B cell (primary cell): ENCODE measurements at regions not wholly inside any gene's neighbourhood (a gene's known extent, or its start where the extent isn't known, plus 50 kb on each side); places are given as distances from the start of the nearest gene placed in this dataset.

ENCODE experiments used
- ATAC-seq: fragments of 200-7000 bp; cut with Tn5 transposase; one replicate; pipeline ENCODE4 v1.10.0; 2021; ENCODE audit warnings: low read depth, mild to moderate bottlenecking, moderate number of reproducible peaks, moderate library complexity
- CTCF ChIA-PET: fragments of 350-600 bp; sonication (Branson Sonifier 250); formaldehyde crosslinking; loops from one replicate; lab custom pipeline; 2021; ENCODE audit warnings: antibody characterized with exemption, inconsistent platforms; lab: Charles Lee
- POLR2A ChIA-PET: fragments of 350-600 bp; sonication (Branson Sonifier 250); formaldehyde crosslinking; loops from one replicate; lab custom pipeline; 2021; ENCODE audit warnings: antibody characterized with exemption; lab: Charles Lee
- DNase-seq: peaks from one replicate; pipeline ENCODE4 v3.0.0; 2013
- H2AFZ ChIP-seq: 2 replicates; pipeline ENCODE4 v1.6.1; 2012; ENCODE audit warnings: mild to moderate bottlenecking, low read depth, low read length; ENCODE audit not compliant: insufficient read depth, poor library complexity, severe bottlenecking
- H3K27ac ChIP-seq, 2 donors: 1 replicate in 1 of 2; 2 replicates in 1 of 2; pipeline ENCODE4 v1.5.1; 2012 to 2013; ENCODE audit warnings: low read length in 2 of 2, mild to moderate bottlenecking in 2 of 2, moderate library complexity in 1 of 2
- H3K27me3 ChIP-seq, 4 experiments: fragments of 200-600 bp in 1 of 4; sonication (generic) in 1 of 4; replicated peaks in 1 of 4; 1 replicate in 2 of 4; 2 replicates in 2 of 4; pipeline versions ENCODE4 v1.6.1 to v1.7.0; 2013 to 2016; ENCODE audit warnings: low read length in 3 of 4, mild to moderate bottlenecking in 2 of 4, mixed read lengths in 1 of 4, moderate library complexity in 1 of 4; ENCODE audit not compliant: insufficient read depth in 4 of 4, control insufficient read depth in 3 of 4; ENCODE audit errors: control extremely low read depth in 1 of 4
- H3K36me3 ChIP-seq, 2 experiments: replicated peaks in 1 of 2; 1 replicate in 1 of 2; 2 replicates in 1 of 2; pipeline versions ENCODE4 v1.6.1 to v1.7.1; 2013; ENCODE audit warnings: low read length in 1 of 2; ENCODE audit not compliant: insufficient read depth in 2 of 2, control insufficient read depth in 1 of 2; ENCODE audit errors: control extremely low read depth in 1 of 2, extremely low read depth in 1 of 2
- H3K4me1 ChIP-seq, 2 donors: fragments of 200-600 bp in 1 of 2; sonication (generic) in 1 of 2; 1 replicate in 1 of 2; 2 replicates in 1 of 2; pipeline versions ENCODE4 v1.5.1 to v1.6.1; 2013 to 2017; ENCODE audit warnings: low read length in 2 of 2; ENCODE audit not compliant: control insufficient read depth in 2 of 2, insufficient read depth in 2 of 2
- H3K4me2 ChIP-seq: replicated peaks from 2 replicates; pipeline ENCODE3; 2012; ENCODE audit warnings: mild to moderate bottlenecking, low read depth, low read length; ENCODE audit not compliant: poor library complexity, severe bottlenecking
- H3K4me3 ChIP-seq, 5 experiments: fragments of 200-600 bp in 1 of 5; sonication (generic) in 1 of 5; 1 replicate in 3 of 5; 2 replicates in 2 of 5; pipeline versions ENCODE4 v1.5.1 to v1.7.0; 2011 to 2016; ENCODE audit warnings: low read length in 4 of 5, mild to moderate bottlenecking in 4 of 5, low read depth in 2 of 5, control low read depth in 1 of 5, moderate library complexity in 1 of 5; ENCODE audit not compliant: insufficient read depth in 1 of 5; ENCODE audit errors: control extremely low read depth in 1 of 5, extremely low read depth in 1 of 5
- H3K79me2 ChIP-seq: fragments of 200-600 bp; sonication (generic); one replicate; pipeline ENCODE4 v1.6.0; 2016; ENCODE audit warnings: low read length; ENCODE audit not compliant: control insufficient read depth, insufficient read depth
- H3K9ac ChIP-seq: fragments of 200-600 bp; sonication (generic); 2 replicates; pipeline ENCODE4 v1.6.1; 2017; ENCODE audit warnings: mild to moderate bottlenecking, low read length, moderate library complexity
- H3K9me3 ChIP-seq, 3 donors: one replicate each; pipeline versions ENCODE4 v1.6.1 to v1.7.1; 2013; ENCODE audit warnings: low read length in 2 of 3; ENCODE audit not compliant: control insufficient read depth in 2 of 3, insufficient read depth in 1 of 3; ENCODE audit errors: control extremely low read depth in 1 of 3
- H4K20me1 ChIP-seq: 2 replicates; pipeline ENCODE4 v1.6.0; 2012; ENCODE audit warnings: mild to moderate bottlenecking, low read length; ENCODE audit not compliant: insufficient read depth, control insufficient read depth, poor library complexity, severe bottlenecking
- H3K27ac Mint-ChIP-seq: one replicate; pipeline ENCODE4 v1.8.0; 2021; ENCODE audit warnings: mixed read lengths
- H3K27me3 Mint-ChIP-seq: one replicate; pipeline ENCODE4 v1.8.0; 2021; ENCODE audit warnings: mixed read lengths
- H3K4me1 Mint-ChIP-seq: one replicate; pipeline ENCODE4 v1.8.0; 2021; ENCODE audit warnings: mixed read lengths
- H3K4me3 Mint-ChIP-seq: one replicate; pipeline ENCODE4 v1.8.0; 2021; ENCODE audit warnings: mixed read lengths
- H3K9me3 Mint-ChIP-seq: one replicate; pipeline ENCODE4 v1.8.0; 2022; ENCODE audit warnings: mixed read lengths; ENCODE audit not compliant: insufficient read depth
- CTCF ChIP-seq: fragments of 200-600 bp; IDR thresholded peaks from one replicate; pipeline ENCODE4 v1.8.0; 2022; ENCODE audit warnings: antibody characterized with exemption, mild to moderate bottlenecking
- EZH2 ChIP-seq: IDR thresholded peaks from 2 replicates; pipeline ENCODE4 v1.6.1; 2012; ENCODE audit warnings: borderline replicate concordance, low read depth, mild to moderate bottlenecking, moderate library complexity, low read length; ENCODE audit not compliant: insufficient read depth, poor library complexity, severe bottlenecking
- WGBS: methylation state at CpG from one replicate; pipeline ENCODE4 v1.1.5; 2013; ENCODE audit warnings: missing lambda C conversion rate; ENCODE audit not compliant: insufficient coverage; 5-methylcytosine and 5-hydroxymethylcytosine counted together
- intact Hi-C: fragments of 100-400 bp; cut with micrococcal nuclease; formaldehyde crosslinking; loops from one replicate; pipeline ENCODE4 v1.10.0; 2022

GRCh38 chr4:66182636-66183035, 512.3 kb upstream of the EPHA5 start:
- intact Hi-C loops: no loop called here
- DNase-seq: no peak
- H3K27me3 ChIP-seq: no peaks in the 10 kb centered on the region
- H3K4me1 ChIP-seq: no peaks in the 10 kb centered on the region
- Mint-ChIP-seq H3K27me3 (no peaks in the 10 kb centered on the region), H3K27ac (no peak overlapping the region), H3K4me1 (no peaks in the 10 kb centered on the region), H3K9me3 (peaks cover 4% of the 10 kb centered on the region), H3K4me3 (no peak overlapping the region)
- no peak for TF ChIP-seq EZH2
- H4K20me1 ChIP-seq: no peaks in the 10 kb centered on the region
- 80% methylated on average over 1 of the region's 1 CpG for WGBS
- H3K9me3 ChIP-seq: peaks cover 0 to 19% (median 0%) of the 10 kb centered on the region in 3 donors
- no peak overlapping the region for H2AFZ ChIP-seq
- H3K4me3 ChIP-seq: no peak overlapping the region
- ChIA-PET CTCF (no interaction called here), POLR2A (no interaction called here)
- no peak overlapping the region for H3K4me2 ChIP-seq
- no peak overlapping the region for H3K9ac ChIP-seq
- no peak for ATAC-seq
- H3K27ac ChIP-seq: no peak overlapping the region
- no peaks in the 10 kb centered on the region for H3K36me3 ChIP-seq
- no peaks in the 10 kb centered on the region for H3K79me2 ChIP-seq

DNA sequence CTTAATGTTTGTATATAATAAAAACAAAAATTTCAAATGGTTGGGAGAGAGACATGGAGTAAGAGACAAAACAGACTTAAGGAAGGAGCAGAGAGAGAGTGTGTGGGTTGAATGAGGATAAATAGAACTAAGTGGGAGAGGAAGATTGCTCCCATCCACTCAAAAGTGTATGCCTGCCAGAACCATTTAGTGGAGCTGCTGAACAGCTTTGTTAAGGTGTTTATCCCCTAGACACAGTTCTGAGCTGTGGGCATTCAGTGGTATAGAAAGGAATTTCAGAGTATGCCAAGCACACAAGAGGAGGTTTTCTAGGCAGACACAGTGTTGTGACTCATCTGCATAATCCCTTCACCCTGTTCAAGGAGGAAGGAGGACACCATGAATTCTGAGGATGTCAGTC, 508.6 kb upstream of the EPHA5 start:
- H3K4me1 Mint-ChIP-seq: no peaks in the 10 kb centered on the region
- peaks cover 0 to 10% (median 0%) of the 10 kb centered on the region in 3 donors for H3K9me3 ChIP-seq
- DNase-seq (no peak), ATAC-seq (no peak)
- no peak overlapping the region for H3K27ac Mint-ChIP-seq
- H3K4me3 Mint-ChIP-seq: no peak overlapping the region
- H2AFZ ChIP-seq: no peak overlapping the region
- CTCF ChIA-PET: no interaction called here
- no peaks in the 10 kb centered on the region for H3K4me1 ChIP-seq
- H3K9me3 Mint-ChIP-seq: peaks cover 4% of the 10 kb centered on the region
- POLR2A ChIA-PET: no interaction called here
- H3K36me3 ChIP-seq: no peaks in the 10 kb centered on the region
- TF ChIP-seq CTCF (no peak), EZH2 (no peak)
- H3K27me3 Mint-ChIP-seq: no peaks in the 10 kb centered on the region
- no peaks in the 10 kb centered on the region for H3K79me2 ChIP-seq
- intact Hi-C loops: no loop called here
- no peak overlapping the region for H3K27ac ChIP-seq
- H4K20me1 ChIP-seq: no peaks in the 10 kb centered on the region
- no peaks in the 10 kb centered on the region for H3K27me3 ChIP-seq
- no peak overlapping the region for H3K4me2 ChIP-seq
- no peak overlapping the region for H3K9ac ChIP-seq
- H3K4me3 ChIP-seq: no peak overlapping the region
